ENCODE measurements at regions not wholly inside any gene's neighbourhood (a gene's known extent, or its start where the extent isn't known, plus 50 kb on each side); places are given as distances from the start of the nearest gene placed in this dataset.

GRCh38 chr5:82884821-82885471 is 192.2 kb downstream of the TMEM167A start:
- TF ChIP-seq POLR2AphosphoS5 (IDR thresholded peaks at IDR 0.05) (no peak), CTCF (IDR thresholded peaks at IDR 0.05 in 8 of 11, conservative IDR thresholded peaks at IDR 0.05 in 3 of 11) (no peak)
